SIG-M5 treated with dmso at 0.1 percent for 504 hours (cell line): ENCODE measurements at regions not wholly inside any gene's neighbourhood (a gene's known extent, or its start where the extent isn't known, plus 50 kb on each side); places are given as distances from the start of the nearest gene placed in this dataset.

Source experiments
- DNase-seq: peaks from one replicate; lab custom pipeline; 2025; ENCODE audit not compliant: unreplicated experiment; lab: John Stamatoyannopoulos, UW

GRCh38 chr1:191866155-191866554 is 292.1 kb upstream of the RGS18 start:
- no peak for DNase-seq

GRCh38 chr1:191869790-191870312 is 288.4 kb upstream of the RGS18 start:
- DNase-seq, result no peak

GRCh38 chr1:191870490-191870889 is 287.8 kb upstream of the RGS18 start:
- DNase-seq, result no peak

GRCh38 chr1:191875994-191876393 is 282.3 kb upstream of the RGS18 start:
- no peak for DNase-seq

GRCh38 chr1:191876631-191877030 is 281.6 kb upstream of the RGS18 start:
- no peak for DNase-seq

GRCh38 chr1:191882870-191883269 is 275.4 kb upstream of the RGS18 start:
- no peak for DNase-seq

GRCh38 chr1:191886977-191887376 is 271.3 kb upstream of the RGS18 start:
- DNase-seq, result no peak

- DNase-seq, result no peak
Observed at GRCh38 chr1:191888996-191889622, 269.2 kb upstream of the RGS18 start.

- DNase-seq, result no peak
Observed at GRCh38 chr1:191889623-191890003, 268.6 kb upstream of the RGS18 start.

- DNase-seq, result no peak
Observed at GRCh38 chr1:191890433-191891088, 267.7 kb upstream of the RGS18 start.

- no peak for DNase-seq
Observed at GRCh38 chr1:191892716-191893115, 265.5 kb upstream of the RGS18 start.

GRCh38 chr1:191895049-191895448 is 263.2 kb upstream of the RGS18 start:
- no peak for DNase-seq

GRCh38 chr1:191895462-191896058 is 262.7 kb upstream of the RGS18 start:
- DNase-seq, result no peak

GRCh38 chr1:191897134-191897533 is 261.1 kb upstream of the RGS18 start:
- no peak for DNase-seq

GRCh38 chr1:191901651-191902050 is 256.6 kb upstream of the RGS18 start:
- DNase-seq, result no peak

- DNase-seq, result no peak
Observed at GRCh38 chr1:191904991-191905390, 253.3 kb upstream of the RGS18 start.

GRCh38 chr1:191905781-191906180 is 252.5 kb upstream of the RGS18 start:
- no peak for DNase-seq

GRCh38 chr1:191907121-191907520 is 251.1 kb upstream of the RGS18 start:
- no peak for DNase-seq

- no peak for DNase-seq
Observed at GRCh38 chr1:191910245-191910644, 248.0 kb upstream of the RGS18 start.

GRCh38 chr1:191912517-191912916 is 245.7 kb upstream of the RGS18 start:
- DNase-seq, result no peak

- DNase-seq, result no peak
Observed at GRCh38 chr1:191913260-191913977, 244.8 kb upstream of the RGS18 start.

- DNase-seq, result no peak
Observed at GRCh38 chr1:191929383-191929782, 228.9 kb upstream of the RGS18 start.
